AG09319 (cell line): ENCODE measurements at regions not wholly inside any gene's neighbourhood (a gene's known extent, or its start where the extent isn't known, plus 50 kb on each side); places are given as distances from the start of the nearest gene placed in this dataset.

Experiments used
- DNase-seq: peaks from one replicate; pipeline ENCODE4 v3.0.0-alpha.2; 2010; ENCODE audit warnings: low read depth; ENCODE audit errors: extremely low read depth
- TF ChIP-seq, protein P1 (sequence below): IDR thresholded peaks from 2 replicates; pipeline ENCODE4 v1.5.1; 2011; ENCODE audit warnings: low read depth, mild to moderate bottlenecking, inconsistent platforms, low read length, moderate library complexity

DNA sequence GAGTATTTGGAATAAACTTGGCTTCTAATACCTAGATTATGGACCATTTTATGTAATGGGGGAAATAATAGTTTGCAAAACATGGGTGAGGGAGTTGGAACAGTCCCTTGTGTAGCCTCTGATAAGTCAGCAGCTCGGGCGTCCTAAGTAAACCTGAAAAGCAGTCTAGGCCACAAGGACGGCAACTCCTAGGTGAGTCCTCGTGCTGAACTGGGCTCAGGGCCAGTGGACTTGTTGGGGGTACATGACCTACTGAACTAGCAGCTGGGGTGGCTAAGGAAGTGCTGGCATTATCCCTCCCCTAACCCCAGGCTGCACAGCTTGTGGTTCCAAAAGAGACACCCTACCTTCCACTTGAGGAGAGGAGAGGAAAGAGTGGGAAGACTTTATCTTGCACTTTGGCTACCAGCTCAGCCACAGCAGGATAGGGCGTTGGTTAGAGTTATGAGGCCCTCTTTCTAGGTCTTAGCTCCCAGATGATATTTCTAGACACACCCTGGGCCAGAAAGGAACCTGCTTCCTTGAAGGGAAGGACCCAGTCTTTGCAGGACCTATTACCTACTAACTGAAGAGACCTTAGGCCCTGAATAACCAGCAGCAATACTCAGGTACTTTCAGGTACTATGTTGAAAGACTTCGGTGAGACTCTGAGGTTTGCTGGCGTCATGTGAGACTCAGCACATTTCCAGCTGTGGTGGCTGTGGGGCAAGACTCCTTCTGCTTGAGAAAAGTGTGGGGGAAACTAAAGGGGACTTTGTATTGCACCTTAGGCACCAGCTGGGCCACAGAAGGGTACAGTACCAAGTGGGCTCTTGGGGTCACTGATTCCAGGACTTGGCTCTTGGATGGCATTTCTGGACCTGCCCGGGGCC lies 71.0 kb downstream of the AQP4 start:
- TF ChIP-seq, protein P1, sequence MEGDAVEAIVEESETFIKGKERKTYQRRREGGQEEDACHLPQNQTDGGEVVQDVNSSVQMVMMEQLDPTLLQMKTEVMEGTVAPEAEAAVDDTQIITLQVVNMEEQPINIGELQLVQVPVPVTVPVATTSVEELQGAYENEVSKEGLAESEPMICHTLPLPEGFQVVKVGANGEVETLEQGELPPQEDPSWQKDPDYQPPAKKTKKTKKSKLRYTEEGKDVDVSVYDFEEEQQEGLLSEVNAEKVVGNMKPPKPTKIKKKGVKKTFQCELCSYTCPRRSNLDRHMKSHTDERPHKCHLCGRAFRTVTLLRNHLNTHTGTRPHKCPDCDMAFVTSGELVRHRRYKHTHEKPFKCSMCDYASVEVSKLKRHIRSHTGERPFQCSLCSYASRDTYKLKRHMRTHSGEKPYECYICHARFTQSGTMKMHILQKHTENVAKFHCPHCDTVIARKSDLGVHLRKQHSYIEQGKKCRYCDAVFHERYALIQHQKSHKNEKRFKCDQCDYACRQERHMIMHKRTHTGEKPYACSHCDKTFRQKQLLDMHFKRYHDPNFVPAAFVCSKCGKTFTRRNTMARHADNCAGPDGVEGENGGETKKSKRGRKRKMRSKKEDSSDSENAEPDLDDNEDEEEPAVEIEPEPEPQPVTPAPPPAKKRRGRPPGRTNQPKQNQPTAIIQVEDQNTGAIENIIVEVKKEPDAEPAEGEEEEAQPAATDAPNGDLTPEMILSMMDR = no peak
- no peak for DNase-seq

DNA sequence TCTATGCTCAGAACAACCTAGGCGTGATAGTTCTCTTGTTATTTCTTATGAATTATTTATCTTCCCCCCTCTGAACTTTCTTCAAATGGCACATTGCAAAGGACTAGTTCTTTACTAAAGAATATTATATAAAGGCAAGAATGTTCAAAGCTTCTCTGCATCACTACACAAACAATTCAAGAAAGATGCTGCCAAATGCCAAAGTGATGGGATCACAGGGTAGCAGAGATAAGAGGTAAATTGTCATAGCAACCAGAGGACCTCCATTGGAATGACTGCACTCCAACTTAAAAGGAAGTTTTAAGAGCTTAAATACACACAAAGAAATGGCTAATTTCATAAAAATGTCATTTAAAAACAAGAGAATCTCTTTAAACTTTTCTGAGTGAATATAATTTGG lies 72.8 kb downstream of the AQP4 start:
- TF ChIP-seq, protein P1 = no peak
- no peak for DNase-seq

DNA sequence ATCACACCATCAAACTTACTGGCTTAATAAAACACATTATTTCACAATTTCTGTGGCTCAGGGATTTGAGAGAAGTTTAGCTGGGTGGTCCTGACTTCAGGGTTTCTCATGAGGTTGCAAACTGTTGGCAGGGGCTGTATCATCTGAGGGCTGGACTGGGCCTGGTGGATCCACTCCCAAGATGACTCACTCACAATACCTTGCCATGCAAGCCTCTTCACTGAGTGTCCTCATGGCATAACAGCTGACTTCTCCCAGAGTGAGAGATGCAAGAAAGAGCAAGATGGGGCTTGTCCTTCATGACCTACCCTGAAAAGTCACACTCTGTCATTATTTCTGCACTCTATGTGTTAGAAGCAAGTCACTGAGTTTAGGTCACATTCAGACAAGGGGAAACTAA lies 73.8 kb downstream of the AQP4 start:
- no peak for DNase-seq
- TF ChIP-seq, protein P1 = no peak

DNA sequence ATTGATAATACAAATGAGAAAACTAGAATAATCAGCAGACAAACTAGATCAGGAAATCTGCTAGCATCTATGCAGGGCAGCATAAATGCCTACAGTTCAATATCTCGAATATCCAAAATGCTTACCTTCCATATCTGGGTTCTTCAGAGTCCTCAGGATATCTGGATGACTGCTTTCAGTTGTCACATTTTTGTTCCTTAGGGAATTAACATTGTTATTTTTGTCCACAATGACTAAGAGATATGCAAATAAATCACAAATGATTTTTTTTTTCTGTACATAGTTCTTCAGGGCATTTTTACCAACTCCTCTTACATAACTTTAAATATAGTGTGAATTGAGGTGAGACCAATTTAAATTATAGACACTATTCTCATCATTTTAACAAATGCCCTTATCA lies 80.9 kb downstream of the AQP4 start:
- no peak for DNase-seq
- TF ChIP-seq, protein P1 = no peak

DNA sequence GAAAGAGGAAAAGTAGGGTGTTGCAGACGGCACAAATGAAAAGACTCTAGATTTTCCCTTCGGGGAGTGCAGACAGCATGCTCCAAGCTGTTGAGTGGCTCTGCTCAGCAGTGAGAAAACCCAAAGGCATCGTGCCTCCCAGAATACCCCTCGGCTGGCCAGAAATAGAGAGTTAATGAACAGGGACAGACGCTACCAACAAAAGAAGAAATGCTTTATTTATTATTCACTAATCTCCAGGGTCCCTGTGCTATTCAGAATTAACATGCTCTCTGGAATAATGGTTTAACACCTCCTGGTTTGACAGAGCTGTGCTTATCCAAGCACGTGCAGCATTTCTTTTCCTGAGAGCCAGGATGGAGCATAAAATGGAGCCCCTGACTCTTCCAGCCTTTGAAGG lies 82.3 kb downstream of the AQP4 start:
- TF ChIP-seq, protein P1 = no peak
- DNase-seq = no peak

DNA sequence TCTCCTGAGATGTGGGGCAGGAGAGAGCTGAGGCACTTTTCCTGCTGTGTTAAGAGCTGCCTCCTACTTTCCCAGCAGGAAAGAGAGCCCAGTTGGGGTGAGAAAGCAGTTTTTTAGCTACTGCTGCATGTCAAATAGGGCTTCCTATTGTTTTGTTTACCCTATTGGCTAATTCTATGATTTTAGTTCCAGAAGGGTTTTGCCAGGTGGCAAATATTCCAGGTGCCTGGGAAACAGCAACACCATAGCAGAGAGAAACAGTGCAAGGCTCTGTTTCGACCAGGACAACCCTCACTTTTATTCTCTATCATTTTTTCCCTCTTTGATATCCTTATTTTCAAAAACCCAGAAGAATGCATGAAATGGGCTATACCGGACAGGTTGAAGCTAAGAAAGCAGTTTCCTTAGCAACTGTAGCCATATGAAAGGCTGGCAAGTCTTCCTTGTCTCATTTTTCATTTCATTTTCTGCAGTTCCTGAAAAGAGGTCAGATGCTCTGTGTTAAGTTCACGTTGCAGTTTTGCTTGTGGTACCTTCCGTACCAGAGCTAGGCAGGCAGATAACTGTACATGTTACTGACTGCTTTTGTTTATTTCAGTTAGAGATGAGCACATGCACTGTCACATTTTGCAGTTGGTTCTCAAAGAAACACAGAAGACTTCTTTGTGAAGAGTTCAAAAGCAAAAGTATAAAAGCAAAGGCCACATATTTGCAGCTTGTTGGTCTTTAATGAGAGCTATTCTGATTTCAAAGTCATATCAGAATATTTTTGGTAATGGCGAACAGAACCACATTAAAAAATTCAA lies 84.8 kb downstream of the AQP4 start:
- TF ChIP-seq, protein P1 = no peak

DNA sequence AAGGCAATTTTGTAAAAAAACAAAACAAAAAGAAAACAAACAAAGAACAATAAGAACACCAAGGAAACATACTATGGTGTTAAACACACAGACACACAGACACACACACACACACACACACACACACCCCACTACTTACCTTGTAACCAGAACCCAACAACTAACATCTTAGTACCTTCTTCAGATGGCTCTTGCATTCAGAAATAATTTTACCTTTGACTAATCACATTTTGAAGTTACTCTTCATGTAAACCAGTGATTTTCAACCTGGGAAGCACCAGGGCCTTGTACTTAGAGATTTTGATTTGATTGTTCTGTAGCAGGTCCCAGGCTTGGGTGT lies 87.5 kb downstream of the AQP4 start:
- TF ChIP-seq, protein P1 = no peak
- no peak for DNase-seq

More for the DNA sequence above, 84.8 kb downstream of the AQP4 start:
- DNase-seq = no peak
